Ectodermal cell (in vitro differentiated cells): ENCODE measurements at regions not wholly inside any gene's neighbourhood (a gene's known extent, or its start where the extent isn't known, plus 50 kb on each side); places are given as distances from the start of the nearest gene placed in this dataset.

Experiments used
- H3K27ac ChIP-seq: 2 replicates; pipeline ENCODE4 v1.7.0; 2013; ENCODE audit warnings: mild to moderate bottlenecking, low read depth, low read length; ENCODE audit not compliant: insufficient read depth, poor library complexity, severe bottlenecking
- H3K27me3 ChIP-seq: 2 replicates; pipeline ENCODE4 v1.7.0; 2013; ENCODE audit warnings: mild to moderate bottlenecking, low read length; ENCODE audit not compliant: insufficient read depth, control insufficient read depth, poor library complexity, severe bottlenecking
- H3K36me3 ChIP-seq: one replicate; pipeline ENCODE4 v1.7.0; 2013; ENCODE audit warnings: low read length; ENCODE audit not compliant: control insufficient read depth, insufficient read depth
- H3K4me1 ChIP-seq: one replicate; pipeline ENCODE4 v1.7.0; 2013; ENCODE audit warnings: low read length; ENCODE audit not compliant: control insufficient read depth, insufficient read depth
- H3K4me3 ChIP-seq: 2 replicates; pipeline ENCODE4 v1.7.0; 2013; ENCODE audit warnings: low read depth, low read length, control low read depth; ENCODE audit not compliant: insufficient read depth
- H3K9me3 ChIP-seq: 2 replicates; pipeline ENCODE4 v1.7.0; 2013; ENCODE audit warnings: mild to moderate bottlenecking, low read length, moderate library complexity; ENCODE audit not compliant: control insufficient read depth
- WGBS, 2 experiments: methylation state at CpG; one replicate each; pipeline ENCODE4 v1.1.7; 2013; ENCODE audit warnings: missing lambda C conversion rate in 2 of 2; 5-methylcytosine and 5-hydroxymethylcytosine counted together

- Histone ChIP-seq H3K27ac (no peak overlapping the region), H3K36me3 (no peaks in the 10 kb centered on the region), H3K4me3 (no peak overlapping the region), H3K4me1 (no peaks in the 10 kb centered on the region), H3K27me3 (no peaks in the 10 kb centered on the region), H3K9me3 (no peaks in the 10 kb centered on the region)
Observed at GRCh38 chr2:186065491-186065890, 326.9 kb downstream of the FSIP2 start.

- WGBS, 2 experiments = 62 to 86% methylated on average over 2 of the region's 3 CpGs
- no peaks in the 10 kb centered on the region for H3K4me1 ChIP-seq
- H3K27me3 ChIP-seq = no peaks in the 10 kb centered on the region
- H3K36me3 ChIP-seq = no peaks in the 10 kb centered on the region
- no peaks in the 10 kb centered on the region for H3K9me3 ChIP-seq
- H3K27ac ChIP-seq = no peak overlapping the region
- H3K4me3 ChIP-seq = no peak overlapping the region
Observed at GRCh38 chr2:186068139-186068801, 329.7 kb downstream of the FSIP2 start.

GRCh38 chr2:186069676-186070075, 331.1 kb downstream of the FSIP2 start:
- 90 to 93% methylated on average over 1 to 2 of the region's 2 CpGs for WGBS, 2 experiments
- Histone ChIP-seq H3K36me3 (no peaks in the 10 kb centered on the region), H3K9me3 (no peaks in the 10 kb centered on the region)

GRCh38 chr2:186085226-186085625, 346.6 kb downstream of the FSIP2 start:
- Histone ChIP-seq H3K4me3 (no peak overlapping the region), H3K27ac (no peak overlapping the region)
- 95 to 100% methylated on average over 1 of the region's 1 CpG for WGBS, 2 experiments

More at GRCh38 chr2:186069676-186070075, 331.1 kb downstream of the FSIP2 start:
- Histone ChIP-seq H3K27ac (no peak overlapping the region), H3K27me3 (no peaks in the 10 kb centered on the region), H3K4me1 (no peaks in the 10 kb centered on the region), H3K4me3 (no peak overlapping the region)

GRCh38 chr2:186093174-186093573, 354.6 kb downstream of the FSIP2 start:
- WGBS, 2 experiments = 79 to 98% methylated on average over 1 of the region's 1 CpG
- Histone ChIP-seq H3K4me3 (no peak overlapping the region), H3K27me3 (no peaks in the 10 kb centered on the region), H3K36me3 (no peaks in the 10 kb centered on the region), H3K27ac (no peak overlapping the region), H3K9me3 (no peaks in the 10 kb centered on the region), H3K4me1 (no peaks in the 10 kb centered on the region)

More at GRCh38 chr2:186085226-186085625, 346.6 kb downstream of the FSIP2 start:
- Histone ChIP-seq H3K27me3 (no peaks in the 10 kb centered on the region), H3K4me1 (no peaks in the 10 kb centered on the region), H3K36me3 (no peaks in the 10 kb centered on the region), H3K9me3 (no peaks in the 10 kb centered on the region)

- Histone ChIP-seq H3K36me3 (no peaks in the 10 kb centered on the region), H3K4me3 (no peak overlapping the region), H3K27ac (no peak overlapping the region), H3K27me3 (no peaks in the 10 kb centered on the region), H3K9me3 (no peaks in the 10 kb centered on the region), H3K4me1 (no peaks in the 10 kb centered on the region)
- no CpG with 5 or more reads among the region's 1 CpG for WGBS, 2 experiments
Observed at GRCh38 chr2:186098821-186099220, 360.2 kb downstream of the FSIP2 start.

GRCh38 chr2:186099826-186100225, 361.2 kb downstream of the FSIP2 start:
- no peak overlapping the region for H3K4me3 ChIP-seq
- H3K36me3 ChIP-seq = no peaks in the 10 kb centered on the region
- H3K27me3 ChIP-seq = no peaks in the 10 kb centered on the region
- 88 to 97% methylated on average over 2 of the region's 2 CpGs for WGBS, 2 experiments
- H3K4me1 ChIP-seq = no peaks in the 10 kb centered on the region
- no peak overlapping the region for H3K27ac ChIP-seq
- H3K9me3 ChIP-seq = no peaks in the 10 kb centered on the region

GRCh38 chr2:186100636-186101035, 362.0 kb downstream of the FSIP2 start:
- H3K9me3 ChIP-seq = no peaks in the 10 kb centered on the region
- H3K4me3 ChIP-seq = no peak overlapping the region
- H3K27me3 ChIP-seq = no peaks in the 10 kb centered on the region
- no peaks in the 10 kb centered on the region for H3K4me1 ChIP-seq
- H3K27ac ChIP-seq = no peak overlapping the region
- no peaks in the 10 kb centered on the region for H3K36me3 ChIP-seq

- H3K9me3 ChIP-seq = no peaks in the 10 kb centered on the region
- H3K4me1 ChIP-seq = no peaks in the 10 kb centered on the region
- no peaks in the 10 kb centered on the region for H3K27me3 ChIP-seq
- 97% methylated on average over 3 of the region's 3 CpGs; no CpG with 5 or more reads in 1 of the 2 experiments for WGBS, 2 experiments
- no peaks in the 10 kb centered on the region for H3K36me3 ChIP-seq
- no peak overlapping the region for H3K4me3 ChIP-seq
- no peak overlapping the region for H3K27ac ChIP-seq
Observed at GRCh38 chr2:186101616-186102015, 363.0 kb downstream of the FSIP2 start.

GRCh38 chr2:186103276-186103675, 364.7 kb downstream of the FSIP2 start:
- WGBS, 2 experiments = 100% methylated on average over 2 of the region's 2 CpGs
- Histone ChIP-seq H3K27me3 (no peaks in the 10 kb centered on the region), H3K27ac (no peak overlapping the region), H3K4me1 (no peaks in the 10 kb centered on the region), H3K36me3 (no peaks in the 10 kb centered on the region), H3K9me3 (no peaks in the 10 kb centered on the region), H3K4me3 (no peak overlapping the region)
